GM19467 (cell line): ENCODE measurements at regions not wholly inside any gene's neighbourhood (a gene's known extent, or its start where the extent isn't known, plus 50 kb on each side); places are given as distances from the start of the nearest gene placed in this dataset.

Experiments
- ATAC-seq: cut with Tn5 transposase; IDR thresholded peaks from one replicate; pipeline ENCODE4 v1.9.1; 2021; ENCODE audit warnings: mild to moderate bottlenecking, moderate library complexity; ENCODE audit not compliant: unreplicated experiment

GRCh38 chr20:20888936-20889335, 176.5 kb upstream of the RALGAPA2 start:
- no peak for ATAC-seq

GRCh38 chr20:20888266-20888656, 175.8 kb upstream of the RALGAPA2 start:
- no peak for ATAC-seq

GRCh38 chr20:20887593-20888265, 175.3 kb upstream of the RALGAPA2 start:
- no peak for ATAC-seq

GRCh38 chr20:20881808-20882207, 169.4 kb upstream of the RALGAPA2 start:
- no peak for ATAC-seq

GRCh38 chr20:20877079-20877478, 164.6 kb upstream of the RALGAPA2 start:
- no peak for ATAC-seq

- no peak for ATAC-seq
These were observed 163.3 kb upstream of the RALGAPA2 start for GRCh38 chr20:20875716-20876115.

- no peak for ATAC-seq
These were observed 160.0 kb upstream of the RALGAPA2 start for GRCh38 chr20:20872428-20872827.

GRCh38 chr20:20869161-20869775, 156.8 kb upstream of the RALGAPA2 start:
- no peak for ATAC-seq

- no peak for ATAC-seq
These were observed 152.1 kb upstream of the RALGAPA2 start for GRCh38 chr20:20864351-20865096.

GRCh38 chr20:20860078-20860806, 147.8 kb upstream of the RALGAPA2 start:
- ATAC-seq: peak; percentile 79

GRCh38 chr20:20859510-20859909, 147.1 kb upstream of the RALGAPA2 start:
- ATAC-seq: no peak

- no peak for ATAC-seq
These were observed 144.5 kb upstream of the RALGAPA2 start for GRCh38 chr20:20856956-20857355.

- ATAC-seq: no peak
These were observed 143.9 kb upstream of the RALGAPA2 start for GRCh38 chr20:20856306-20856705.

GRCh38 chr20:20851385-20851784, 138.9 kb upstream of the RALGAPA2 start:
- ATAC-seq: no peak

- no peak for ATAC-seq
These were observed 138.0 kb upstream of the RALGAPA2 start for GRCh38 chr20:20850407-20850806.

GRCh38 chr20:20849161-20849560, 136.7 kb upstream of the RALGAPA2 start:
- no peak for ATAC-seq

GRCh38 chr20:20847814-20848213, 135.4 kb upstream of the RALGAPA2 start:
- no peak for ATAC-seq

GRCh38 chr20:20843982-20844381, 131.5 kb upstream of the RALGAPA2 start:
- no peak for ATAC-seq

- ATAC-seq: no peak
These were observed 127.3 kb upstream of the RALGAPA2 start for GRCh38 chr20:20839771-20840170.

GRCh38 chr20:20837574-20838021, 125.2 kb upstream of the RALGAPA2 start:
- ATAC-seq: no peak

- ATAC-seq: no peak
These were observed 124.4 kb upstream of the RALGAPA2 start for GRCh38 chr20:20836836-20837235.
